Neuronal stem cell (in vitro differentiated cells): ENCODE measurements at regions not wholly inside any gene's neighbourhood (a gene's known extent, or its start where the extent isn't known, plus 50 kb on each side); places are given as distances from the start of the nearest gene placed in this dataset.
"Not testable (repeated sequence)": the region's sequence is repeated elsewhere in the genome, so short reads cannot be mapped to it uniquely, and the experiment has no call there.

Source experiments
- DNase-seq: peaks from one replicate; pipeline ENCODE4 v3.0.0-alpha.2; 2013; ENCODE audit warnings: low spot score
- H2AFZ ChIP-seq: one replicate; pipeline ENCODE4 v1.6.1; 2013; ENCODE audit warnings: mild to moderate bottlenecking, low read length, inconsistent platforms
- H2AK5ac ChIP-seq: 2 replicates; pipeline ENCODE4 v1.6.1; 2013; ENCODE audit warnings: low read depth, mild to moderate bottlenecking, inconsistent platforms, low read length, moderate library complexity, mixed read lengths
- H2BK120ac ChIP-seq: 2 replicates; pipeline ENCODE4 v1.6.1; 2013; ENCODE audit warnings: low read depth, mild to moderate bottlenecking, inconsistent platforms, low read length, moderate library complexity, mixed read lengths
- H2BK12ac ChIP-seq: one replicate; pipeline ENCODE4 v1.6.1; 2013; ENCODE audit warnings: low read length, inconsistent platforms
- H2BK15ac ChIP-seq: 2 replicates; pipeline ENCODE4 v1.6.1; 2013; ENCODE audit warnings: mild to moderate bottlenecking, low read length, inconsistent platforms, mixed read lengths
- H2BK5ac ChIP-seq: one replicate; pipeline ENCODE4 v1.6.1; 2013; ENCODE audit warnings: inconsistent platforms, mild to moderate bottlenecking, low read length, moderate library complexity
- H3K14ac ChIP-seq: one replicate; pipeline ENCODE4 v1.6.1; 2013; ENCODE audit warnings: low read length, inconsistent platforms
- H3K18ac ChIP-seq: 2 replicates; pipeline ENCODE4 v1.6.1; 2013; ENCODE audit warnings: low read length, inconsistent platforms
- H3K23ac ChIP-seq: 2 replicates; pipeline ENCODE4 v1.6.1; 2013; ENCODE audit warnings: low read depth, mild to moderate bottlenecking, mixed read lengths, low read length, inconsistent platforms; ENCODE audit not compliant: poor library complexity
- H3K27ac ChIP-seq: replicated peaks from 3 replicates; pipeline ENCODE4 v1.5.1; 2013; ENCODE audit warnings: low read length, inconsistent platforms
- H3K27me3 ChIP-seq, 3 experiments: 2 replicates each; pipeline ENCODE4 v1.6.1; 2013; ENCODE audit warnings: low read length in 3 of 3, mild to moderate bottlenecking in 2 of 3, inconsistent platforms in 1 of 3, low read depth in 1 of 3, mixed read lengths in 1 of 3, moderate library complexity in 1 of 3; ENCODE audit not compliant: control insufficient read depth in 3 of 3, insufficient read depth in 3 of 3
- H3K36me3 ChIP-seq, 2 donors: replicated peaks in 1 of 2; 2 replicates each; pipeline ENCODE4 v1.6.1; 2013; ENCODE audit warnings: low read length in 2 of 2; ENCODE audit not compliant: control insufficient read depth in 2 of 2, insufficient read depth in 2 of 2
- H3K4ac ChIP-seq: 2 replicates; pipeline ENCODE4 v1.6.1; 2013; ENCODE audit warnings: inconsistent platforms, mild to moderate bottlenecking, low read length, moderate library complexity
- H3K4me1 ChIP-seq, 2 donors: 1 replicate in 1 of 2; 2 replicates in 1 of 2; pipeline ENCODE4 v1.6.1; 2013; ENCODE audit warnings: low read length in 2 of 2, low read depth in 1 of 2; ENCODE audit not compliant: control insufficient read depth in 2 of 2, insufficient read depth in 1 of 2
- H3K4me2 ChIP-seq: one replicate; pipeline ENCODE4 v1.6.1; 2013; ENCODE audit warnings: mild to moderate bottlenecking, low read length, inconsistent platforms; ENCODE audit not compliant: insufficient read depth, poor library complexity, severe bottlenecking
- H3K4me3 ChIP-seq, 2 donors: 2 replicates each; pipeline ENCODE4 v1.5.1; 2013; ENCODE audit warnings: low read length in 2 of 2, mild to moderate bottlenecking in 2 of 2, inconsistent platforms in 1 of 2, moderate library complexity in 1 of 2
- H3K79me1 ChIP-seq: one replicate; pipeline ENCODE4 v1.6.1; 2013; ENCODE audit warnings: low read depth, mild to moderate bottlenecking, inconsistent platforms, low read length, moderate library complexity
- H3K9ac ChIP-seq: one replicate; pipeline ENCODE4 v1.6.1; 2013; ENCODE audit warnings: mild to moderate bottlenecking, low read depth, low read length, inconsistent platforms; ENCODE audit not compliant: poor library complexity
- H3K9me3 ChIP-seq, 2 donors: replicated peaks in 1 of 2; 2 replicates each; pipeline versions ENCODE3 to v1.6.1; 2013; ENCODE audit warnings: low read length in 2 of 2, mild to moderate bottlenecking in 2 of 2, inconsistent platforms in 1 of 2, low read depth in 1 of 2, mixed read lengths in 1 of 2, moderate library complexity in 1 of 2; ENCODE audit not compliant: control insufficient read depth in 2 of 2, insufficient read depth in 1 of 2
- H4K8ac ChIP-seq: one replicate; pipeline ENCODE4 v1.6.1; 2013; ENCODE audit warnings: low read depth, mild to moderate bottlenecking, inconsistent platforms, low read length, moderate library complexity
- H4K91ac ChIP-seq: one replicate; pipeline ENCODE4 v1.6.1; 2013; ENCODE audit warnings: low read length, low read depth, mild to moderate bottlenecking, inconsistent platforms; ENCODE audit not compliant: poor library complexity
- WGBS, 2 donors: extraction: QIAGEN DNeasy Blood & Tissue Kit; methylation state at CpG; one replicate each; pipeline ENCODE4 v1.1.7; 2013; ENCODE audit warnings: missing lambda C conversion rate in 2 of 2, mixed read lengths in 1 of 2; ENCODE audit not compliant: insufficient read length in 2 of 2, insufficient replicate concordance in 1 of 2; ENCODE audit errors: extremely low coverage in 2 of 2; 5-methylcytosine and 5-hydroxymethylcytosine counted together

- H3K27me3 ChIP-seq, DNase-seq, H3K79me1 ChIP-seq, H2BK15ac ChIP-seq, H4K91ac ChIP-seq, H2AK5ac ChIP-seq, H3K9me3 ChIP-seq, H3K4me2 ChIP-seq, H3K18ac ChIP-seq, H4K8ac ChIP-seq, H3K9ac ChIP-seq, H3K14ac ChIP-seq, H3K23ac ChIP-seq, H3K27ac ChIP-seq, H2AFZ ChIP-seq, H2BK5ac ChIP-seq, H3K4me3 ChIP-seq, H3K36me3 ChIP-seq, H2BK12ac ChIP-seq, H3K4ac ChIP-seq, H2BK120ac ChIP-seq: not testable (repeated sequence)
- peaks cover 4 to 22% of the 10 kb centered on the region in 2 donors for H3K4me1 ChIP-seq
- WGBS, 2 donors, result no CpG with 5 or more reads among the region's 11 CpGs
These were observed 69.9 kb upstream of the CITED2 start for GRCh38 chr6:139444273-139444787.

- no peaks in the 10 kb centered on the region for H3K9me3 ChIP-seq
- peaks cover 1 to 20% of the 10 kb centered on the region in 2 donors for H3K4me1 ChIP-seq
- no peak overlapping the region for H2BK120ac ChIP-seq
- no peak overlapping the region for H2AFZ ChIP-seq
- no peak overlapping the region for H3K18ac ChIP-seq
- H3K4me3 ChIP-seq, result no peak overlapping the region
- H2BK12ac ChIP-seq, result no peak overlapping the region
- H3K4ac ChIP-seq, result no peak overlapping the region
- H3K23ac ChIP-seq, result no peak overlapping the region
- no peak overlapping the region for H3K27ac ChIP-seq
- H3K36me3 ChIP-seq, result no peaks in the 10 kb centered on the region
- no peak overlapping the region for H4K91ac ChIP-seq
- no peak overlapping the region for H2AK5ac ChIP-seq
- no peak overlapping the region for H2BK15ac ChIP-seq
- no peak overlapping the region for H3K14ac ChIP-seq
- no peak for DNase-seq
- WGBS, 2 donors, result no CpG with 5 or more reads among the region's 15 CpGs
- no peaks in the 10 kb centered on the region for H3K79me1 ChIP-seq
- H3K9ac ChIP-seq, result no peak overlapping the region
- no peak overlapping the region for H3K4me2 ChIP-seq
- H4K8ac ChIP-seq, result no peak overlapping the region
- no peaks in the 10 kb centered on the region for H3K27me3 ChIP-seq
- no peak overlapping the region for H2BK5ac ChIP-seq
These were observed 69.0 kb upstream of the CITED2 start for GRCh38 chr6:139443231-139444112.

GRCh38 chr6:139442188-139442671 is 67.8 kb upstream of the CITED2 start:
- Histone ChIP-seq H3K4me3 (no peak overlapping the region), H3K79me1 (no peaks in the 10 kb centered on the region), H3K14ac (no peak overlapping the region), H3K4me2 (no peak overlapping the region), H3K18ac (no peak overlapping the region), H2BK15ac (no peak overlapping the region), H2AFZ (no peak overlapping the region), H2BK12ac (no peak overlapping the region), H4K8ac (no peak overlapping the region), H3K27ac (no peak overlapping the region), H3K36me3 (no peaks in the 10 kb centered on the region), H2BK120ac (peak overlapping the region; percentile 6), H3K9me3 (no peaks in the 10 kb centered on the region), H3K23ac (no peak overlapping the region), H2BK5ac (no peak overlapping the region), H3K4me1 (peaks cover 0 to 9% of the 10 kb centered on the region in 2 donors), H3K4ac (no peak overlapping the region), H4K91ac (no peak overlapping the region), H3K27me3 (no peaks in the 10 kb centered on the region), H3K9ac (no peak overlapping the region), H2AK5ac (no peak overlapping the region)
- no peak for DNase-seq
- WGBS, 2 donors, result no CpG with 5 or more reads among the region's 4 CpGs

GRCh38 chr6:139439349-139439748 is 64.9 kb upstream of the CITED2 start:
- no peaks in the 10 kb centered on the region for H3K27me3 ChIP-seq
- no peaks in the 10 kb centered on the region for H3K9me3 ChIP-seq
- H3K4me3 ChIP-seq, result no peak overlapping the region
- no peak overlapping the region for H3K9ac ChIP-seq
- DNase-seq, result no peak
- H3K23ac ChIP-seq, result no peak overlapping the region
- no peaks in the 10 kb centered on the region for H3K36me3 ChIP-seq
- H3K18ac ChIP-seq, result no peak overlapping the region
- no peak overlapping the region for H3K14ac ChIP-seq
- no peak overlapping the region for H2BK5ac ChIP-seq
- H3K79me1 ChIP-seq, result no peaks in the 10 kb centered on the region
- H4K91ac ChIP-seq, result no peak overlapping the region
- H2BK120ac ChIP-seq, result no peak overlapping the region
- no peak overlapping the region for H3K27ac ChIP-seq
- no peak overlapping the region for H3K4ac ChIP-seq
- H2AFZ ChIP-seq, result no peak overlapping the region
- H4K8ac ChIP-seq, result no peak overlapping the region
- no peak overlapping the region for H2AK5ac ChIP-seq
- no peaks in the 10 kb centered on the region for H3K4me1 ChIP-seq
- no peak overlapping the region for H2BK12ac ChIP-seq
- WGBS, 2 donors, result no CpG with 5 or more reads among the region's 6 CpGs
- H3K4me2 ChIP-seq, result no peak overlapping the region
- H2BK15ac ChIP-seq, result no peak overlapping the region
